ENCODE measurements at regions not wholly inside any gene's neighbourhood (a gene's known extent, or its start where the extent isn't known, plus 50 kb on each side); places are given as distances from the start of the nearest gene placed in this dataset.

DNA sequence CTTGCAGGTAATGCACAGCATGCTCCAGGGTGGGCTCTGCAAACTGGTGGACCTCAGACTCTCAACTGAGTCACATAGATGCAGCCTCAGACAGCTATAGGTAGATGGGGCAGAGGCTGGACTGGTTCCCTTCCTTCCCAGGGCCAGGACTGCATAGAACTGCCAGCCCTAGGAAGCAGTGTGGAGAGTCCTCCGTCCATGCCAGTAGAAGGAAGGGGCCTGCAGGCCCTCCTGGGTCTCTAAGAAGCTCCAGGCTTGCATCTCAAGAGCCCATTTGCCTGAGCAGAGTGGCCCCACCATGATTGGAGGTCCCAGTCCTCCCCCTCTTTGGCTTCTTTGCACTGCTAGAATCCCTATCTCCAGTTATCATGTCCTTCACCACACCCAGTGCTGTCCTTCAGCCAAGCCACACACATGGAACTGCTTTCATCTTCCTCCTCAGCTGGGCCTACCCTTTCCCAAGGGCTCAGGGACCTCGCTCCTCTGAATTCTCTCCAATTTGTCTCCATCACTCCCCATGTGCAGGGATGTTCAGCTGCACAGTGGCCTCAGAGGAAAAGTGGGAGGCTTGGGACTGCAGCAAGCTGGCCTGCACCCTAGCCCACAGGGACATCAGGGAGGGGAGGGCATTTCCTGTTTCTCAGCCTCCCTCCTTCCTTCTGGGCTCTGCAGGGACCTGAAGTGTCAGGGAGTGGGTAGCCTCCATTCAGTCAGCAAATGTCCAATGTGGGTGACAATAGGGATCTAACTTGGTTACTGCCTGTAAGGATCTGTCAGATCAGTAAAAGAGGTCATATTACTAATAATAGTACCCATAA lies 146.0 kb downstream of the PJA1 start:
- TF ChIP-seq, protein P1, sequence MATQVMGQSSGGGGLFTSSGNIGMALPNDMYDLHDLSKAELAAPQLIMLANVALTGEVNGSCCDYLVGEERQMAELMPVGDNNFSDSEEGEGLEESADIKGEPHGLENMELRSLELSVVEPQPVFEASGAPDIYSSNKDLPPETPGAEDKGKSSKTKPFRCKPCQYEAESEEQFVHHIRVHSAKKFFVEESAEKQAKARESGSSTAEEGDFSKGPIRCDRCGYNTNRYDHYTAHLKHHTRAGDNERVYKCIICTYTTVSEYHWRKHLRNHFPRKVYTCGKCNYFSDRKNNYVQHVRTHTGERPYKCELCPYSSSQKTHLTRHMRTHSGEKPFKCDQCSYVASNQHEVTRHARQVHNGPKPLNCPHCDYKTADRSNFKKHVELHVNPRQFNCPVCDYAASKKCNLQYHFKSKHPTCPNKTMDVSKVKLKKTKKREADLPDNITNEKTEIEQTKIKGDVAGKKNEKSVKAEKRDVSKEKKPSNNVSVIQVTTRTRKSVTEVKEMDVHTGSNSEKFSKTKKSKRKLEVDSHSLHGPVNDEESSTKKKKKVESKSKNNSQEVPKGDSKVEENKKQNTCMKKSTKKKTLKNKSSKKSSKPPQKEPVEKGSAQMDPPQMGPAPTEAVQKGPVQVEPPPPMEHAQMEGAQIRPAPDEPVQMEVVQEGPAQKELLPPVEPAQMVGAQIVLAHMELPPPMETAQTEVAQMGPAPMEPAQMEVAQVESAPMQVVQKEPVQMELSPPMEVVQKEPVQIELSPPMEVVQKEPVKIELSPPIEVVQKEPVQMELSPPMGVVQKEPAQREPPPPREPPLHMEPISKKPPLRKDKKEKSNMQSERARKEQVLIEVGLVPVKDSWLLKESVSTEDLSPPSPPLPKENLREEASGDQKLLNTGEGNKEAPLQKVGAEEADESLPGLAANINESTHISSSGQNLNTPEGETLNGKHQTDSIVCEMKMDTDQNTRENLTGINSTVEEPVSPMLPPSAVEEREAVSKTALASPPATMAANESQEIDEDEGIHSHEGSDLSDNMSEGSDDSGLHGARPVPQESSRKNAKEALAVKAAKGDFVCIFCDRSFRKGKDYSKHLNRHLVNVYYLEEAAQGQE (IDR thresholded peaks at IDR 0.05; ENCODE audit: insufficient replicate concordance, low read depth): no peak
- no peak for TF ChIP-seq POLR2AphosphoS5 (IDR thresholded peaks at IDR 0.05; ENCODE audit: low read depth)
- no peak for TF ChIP-seq GABPA (IDR thresholded peaks at IDR 0.05; ENCODE audit: low read depth)
- TF ChIP-seq, protein P2, sequence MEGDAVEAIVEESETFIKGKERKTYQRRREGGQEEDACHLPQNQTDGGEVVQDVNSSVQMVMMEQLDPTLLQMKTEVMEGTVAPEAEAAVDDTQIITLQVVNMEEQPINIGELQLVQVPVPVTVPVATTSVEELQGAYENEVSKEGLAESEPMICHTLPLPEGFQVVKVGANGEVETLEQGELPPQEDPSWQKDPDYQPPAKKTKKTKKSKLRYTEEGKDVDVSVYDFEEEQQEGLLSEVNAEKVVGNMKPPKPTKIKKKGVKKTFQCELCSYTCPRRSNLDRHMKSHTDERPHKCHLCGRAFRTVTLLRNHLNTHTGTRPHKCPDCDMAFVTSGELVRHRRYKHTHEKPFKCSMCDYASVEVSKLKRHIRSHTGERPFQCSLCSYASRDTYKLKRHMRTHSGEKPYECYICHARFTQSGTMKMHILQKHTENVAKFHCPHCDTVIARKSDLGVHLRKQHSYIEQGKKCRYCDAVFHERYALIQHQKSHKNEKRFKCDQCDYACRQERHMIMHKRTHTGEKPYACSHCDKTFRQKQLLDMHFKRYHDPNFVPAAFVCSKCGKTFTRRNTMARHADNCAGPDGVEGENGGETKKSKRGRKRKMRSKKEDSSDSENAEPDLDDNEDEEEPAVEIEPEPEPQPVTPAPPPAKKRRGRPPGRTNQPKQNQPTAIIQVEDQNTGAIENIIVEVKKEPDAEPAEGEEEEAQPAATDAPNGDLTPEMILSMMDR (IDR thresholded peaks at IDR 0.05; ENCODE audit: insufficient read depth, low read length): no peak
- TF ChIP-seq SPI1 (IDR thresholded peaks at IDR 0.05; ENCODE audit: borderline replicate concordance, low read depth): no peak
- DNase-seq (ENCODE audit: low read depth in 1 of 2, low spot score in 1 of 2): no peak
- Histone ChIP-seq H3K4me3 (replicated peaks; ENCODE audit: insufficient read depth, low read length) (no peak overlapping the region), H3K27me3 (ENCODE audit: insufficient read depth, poor library complexity, severe bottlenecking) (no peaks in the 10 kb centered on the region), H3K27ac (replicated peaks) (no peak overlapping the region)

DNA sequence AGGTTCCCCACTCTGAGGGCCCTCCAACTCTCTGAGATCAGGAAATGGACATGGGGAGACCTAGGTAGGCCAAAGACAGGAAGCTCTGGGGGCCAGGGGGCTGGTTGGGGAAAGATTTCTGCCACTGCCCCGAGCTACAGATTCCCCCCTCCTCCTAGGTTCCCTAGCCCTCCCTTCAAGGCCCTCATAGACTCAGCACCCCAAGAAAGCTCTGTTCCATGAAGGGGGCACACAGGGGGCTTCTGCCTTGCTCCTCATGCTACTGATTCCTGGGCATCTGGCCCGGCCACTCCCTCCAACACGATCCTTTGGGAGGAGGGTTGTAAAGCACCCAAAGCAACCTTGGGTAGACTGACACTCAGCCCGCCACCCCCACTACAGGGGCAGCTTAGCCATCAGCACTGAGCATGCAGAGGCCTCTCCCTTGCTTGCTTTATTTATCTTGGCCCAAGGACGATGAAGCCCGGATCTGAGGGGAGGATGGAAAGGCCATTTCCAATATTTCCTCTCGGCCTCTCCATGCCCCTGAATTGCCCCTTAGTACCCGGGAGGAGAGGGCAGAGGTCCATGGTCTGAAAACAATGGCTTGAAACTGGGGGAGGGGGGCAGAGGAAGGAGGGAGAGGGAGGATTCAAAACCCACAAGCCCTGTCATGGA lies 146.7 kb downstream of the PJA1 start:
- no peak for TF ChIP-seq GABPA (IDR thresholded peaks at IDR 0.05; ENCODE audit: low read depth)
- no peak for TF ChIP-seq POLR2AphosphoS5 (IDR thresholded peaks at IDR 0.05; ENCODE audit: low read depth)
- TF ChIP-seq, protein P1 (IDR thresholded peaks at IDR 0.05; ENCODE audit: insufficient replicate concordance, low read depth): no peak
- TF ChIP-seq SPI1 (IDR thresholded peaks at IDR 0.05; ENCODE audit: borderline replicate concordance, low read depth): no peak
- no peak overlapping the region for H3K27ac ChIP-seq (replicated peaks)
- no peaks in the 10 kb centered on the region for H3K27me3 ChIP-seq (ENCODE audit: insufficient read depth, poor library complexity, severe bottlenecking)
- H3K4me3 ChIP-seq (replicated peaks; ENCODE audit: insufficient read depth, low read length): no peak overlapping the region
- no peak for DNase-seq (ENCODE audit: low read depth in 1 of 2, low spot score in 1 of 2)

DNA sequence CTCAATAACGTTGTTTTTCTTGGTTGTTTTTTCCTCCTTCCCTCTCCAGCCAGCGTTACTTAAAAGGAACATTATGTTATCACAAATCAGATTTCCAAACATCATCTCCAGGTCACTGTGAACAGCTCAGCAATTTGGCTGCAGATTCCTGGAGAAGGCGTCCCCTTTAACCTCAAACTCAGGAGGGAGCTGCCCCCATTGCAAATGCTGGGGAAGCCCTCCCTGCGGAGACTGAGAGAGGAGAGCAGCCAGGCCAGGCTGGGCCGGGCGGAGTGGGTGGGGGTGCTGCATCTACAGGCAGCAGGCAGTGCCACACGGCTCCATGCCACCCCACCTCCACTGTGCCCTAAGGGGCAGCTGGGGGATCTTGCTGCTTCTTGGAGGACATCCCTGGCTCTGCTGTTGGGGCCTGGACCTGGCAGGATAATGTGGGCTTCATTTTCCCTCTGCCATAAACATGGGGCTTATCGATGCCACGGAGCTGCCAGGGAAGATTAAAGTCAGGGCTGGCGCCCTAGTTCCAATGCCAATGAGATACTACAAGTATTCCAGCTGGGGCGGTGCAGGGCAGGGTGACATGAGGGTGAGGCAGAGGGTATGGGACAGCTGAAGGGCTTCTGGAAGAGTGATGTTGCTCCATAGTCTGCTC lies 148.8 kb downstream of the PJA1 start:
- H3K27ac ChIP-seq (replicated peaks): no peak overlapping the region
- H3K4me3 ChIP-seq (replicated peaks; ENCODE audit: insufficient read depth, low read length): no peak overlapping the region
- no peaks in the 10 kb centered on the region for H3K27me3 ChIP-seq (ENCODE audit: insufficient read depth, poor library complexity, severe bottlenecking)
- TF ChIP-seq, protein P2 (IDR thresholded peaks at IDR 0.05; ENCODE audit: insufficient read depth, low read length): no peak
- no peak for TF ChIP-seq SPI1 (IDR thresholded peaks at IDR 0.05; ENCODE audit: borderline replicate concordance, low read depth)
- TF ChIP-seq, protein P1 (IDR thresholded peaks at IDR 0.05; ENCODE audit: insufficient replicate concordance, low read depth): no peak
- TF ChIP-seq GABPA (IDR thresholded peaks at IDR 0.05; ENCODE audit: low read depth): no peak
- TF ChIP-seq POLR2AphosphoS5 (IDR thresholded peaks at IDR 0.05; ENCODE audit: low read depth): no peak
- no peak for DNase-seq (ENCODE audit: low read depth in 1 of 2, low spot score in 1 of 2)

Data from HL-60 (cell line).